Cardiac muscle cell (in vitro differentiated cells and primary cell): ENCODE measurements at regions not wholly inside any gene's neighbourhood (a gene's known extent, or its start where the extent isn't known, plus 50 kb on each side); places are given as distances from the start of the nearest gene placed in this dataset.

ENCODE experiments used
- DNase-seq, 2 donors: peaks; one replicate each; pipeline versions ENCODE4 v3.0.0 to v3.0.0-alpha.2; 2010 to 2017; ENCODE audit warnings: low read depth in 1 of 2, low spot score in 1 of 2
- H3K27ac ChIP-seq: fragments of 200-600 bp; sonication (generic); 2 replicates; pipeline ENCODE4 v1.5.1; 2016
- H3K27me3 ChIP-seq: fragments of 200-600 bp; sonication (generic); 2 replicates; pipeline ENCODE4 v1.6.0; 2016; ENCODE audit warnings: control low read depth
- H3K36me3 ChIP-seq: fragments of 200-600 bp; sonication (generic); 2 replicates; pipeline ENCODE4 v1.5.1; 2016; ENCODE audit warnings: control low read depth
- H3K4me1 ChIP-seq: fragments of 200-600 bp; sonication (generic); 2 replicates; pipeline ENCODE4 v1.8.1; 2017; ENCODE audit warnings: low read depth, mild to moderate bottlenecking, mixed run types
- H3K4me3 ChIP-seq: fragments of 200-600 bp; sonication (generic); 2 replicates; pipeline ENCODE4 v1.5.1; 2016; ENCODE audit warnings: mild to moderate bottlenecking
- H3K9me3 ChIP-seq: fragments of 200-600 bp; sonication (generic); 2 replicates; pipeline ENCODE4 v1.5.1; 2017; ENCODE audit warnings: low read depth, mild to moderate bottlenecking, control low read depth
- TF ChIP-seq, protein P1 (sequence below): IDR thresholded peaks from 2 replicates; pipeline ENCODE4 v1.5.1; 2012; ENCODE audit warnings: low read depth, mild to moderate bottlenecking, low read length

DNA sequence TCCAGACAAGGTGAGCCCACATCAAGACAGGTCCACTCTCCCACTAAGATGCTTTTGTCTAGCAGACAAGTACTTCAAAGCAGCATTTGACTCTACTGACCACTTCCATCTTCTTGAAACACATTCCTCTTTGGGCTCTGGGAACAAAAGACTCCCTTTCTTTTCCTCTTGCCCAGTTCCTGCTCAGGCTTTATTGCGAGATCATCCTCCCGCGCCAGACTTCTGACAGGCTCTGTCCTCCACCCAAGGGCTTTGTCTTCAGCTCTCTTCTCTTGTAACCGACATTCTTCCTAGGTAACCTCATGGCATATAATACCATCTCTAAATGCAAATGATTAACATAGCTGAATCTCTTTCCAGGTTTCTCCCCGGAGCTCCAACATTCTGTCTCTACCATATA, 85.8 kb downstream of the NUDT12 start:
- no peak overlapping the region for H3K27ac ChIP-seq
- no peaks in the 10 kb centered on the region for H3K36me3 ChIP-seq
- H3K4me3 ChIP-seq = no peak overlapping the region
- H3K27me3 ChIP-seq = no peaks in the 10 kb centered on the region
- TF ChIP-seq, protein P1, sequence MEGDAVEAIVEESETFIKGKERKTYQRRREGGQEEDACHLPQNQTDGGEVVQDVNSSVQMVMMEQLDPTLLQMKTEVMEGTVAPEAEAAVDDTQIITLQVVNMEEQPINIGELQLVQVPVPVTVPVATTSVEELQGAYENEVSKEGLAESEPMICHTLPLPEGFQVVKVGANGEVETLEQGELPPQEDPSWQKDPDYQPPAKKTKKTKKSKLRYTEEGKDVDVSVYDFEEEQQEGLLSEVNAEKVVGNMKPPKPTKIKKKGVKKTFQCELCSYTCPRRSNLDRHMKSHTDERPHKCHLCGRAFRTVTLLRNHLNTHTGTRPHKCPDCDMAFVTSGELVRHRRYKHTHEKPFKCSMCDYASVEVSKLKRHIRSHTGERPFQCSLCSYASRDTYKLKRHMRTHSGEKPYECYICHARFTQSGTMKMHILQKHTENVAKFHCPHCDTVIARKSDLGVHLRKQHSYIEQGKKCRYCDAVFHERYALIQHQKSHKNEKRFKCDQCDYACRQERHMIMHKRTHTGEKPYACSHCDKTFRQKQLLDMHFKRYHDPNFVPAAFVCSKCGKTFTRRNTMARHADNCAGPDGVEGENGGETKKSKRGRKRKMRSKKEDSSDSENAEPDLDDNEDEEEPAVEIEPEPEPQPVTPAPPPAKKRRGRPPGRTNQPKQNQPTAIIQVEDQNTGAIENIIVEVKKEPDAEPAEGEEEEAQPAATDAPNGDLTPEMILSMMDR = no peak
- peaks cover 8% of the 10 kb centered on the region for H3K4me1 ChIP-seq
- H3K9me3 ChIP-seq = no peaks in the 10 kb centered on the region
- DNase-seq = no peak

DNA sequence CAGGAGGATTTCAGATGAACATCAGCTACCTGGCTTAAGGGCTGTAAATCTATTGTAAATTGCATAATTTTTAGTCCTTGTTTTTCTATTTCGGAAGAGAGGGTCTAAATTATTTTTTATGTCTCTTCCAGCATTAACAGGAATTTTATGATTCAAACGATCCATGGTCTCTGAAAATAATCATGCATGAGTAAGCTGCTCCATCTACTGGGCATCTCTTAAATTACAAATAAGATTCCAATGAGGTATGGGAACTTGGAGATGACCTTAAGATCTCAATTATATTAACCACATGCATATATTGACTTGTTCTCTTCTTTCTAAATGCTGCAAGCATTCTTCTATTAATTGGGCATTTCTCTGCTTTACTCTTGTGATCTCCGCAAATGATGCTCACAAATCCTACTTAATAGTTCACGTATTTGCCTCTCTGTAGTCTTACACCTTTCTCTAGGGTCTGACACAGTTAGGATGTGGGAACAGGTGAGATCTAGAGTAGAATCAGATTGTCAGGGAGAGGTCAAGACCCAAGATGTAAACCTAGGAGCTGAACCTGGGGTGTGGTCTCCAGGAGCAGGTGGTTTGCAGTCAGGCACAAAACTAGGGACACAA, 86.9 kb downstream of the NUDT12 start:
- TF ChIP-seq, protein P1 = peak; percentile 57
- H3K4me1 ChIP-seq = peaks cover 8% of the 10 kb centered on the region
- DNase-seq = peak; percentile 60 to 74

DNA sequence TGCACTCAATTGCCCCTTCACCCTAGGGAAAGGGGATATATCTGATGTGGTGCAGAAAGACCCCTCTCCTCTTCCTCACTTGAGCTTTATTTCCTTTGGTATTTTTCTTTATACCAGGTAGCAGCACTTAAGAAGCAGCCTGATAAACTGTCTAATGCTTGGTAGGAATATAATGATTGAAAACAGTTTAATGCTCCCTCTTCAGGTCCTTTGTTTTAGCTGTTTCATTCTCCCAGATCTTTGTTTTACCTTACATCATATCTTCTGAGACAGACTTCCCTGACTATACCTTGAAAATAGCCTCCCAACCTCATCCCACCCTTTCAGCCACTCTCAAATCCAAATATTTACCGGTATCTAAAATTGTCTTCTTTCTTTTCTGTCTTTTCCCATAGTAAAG, 87.9 kb downstream of the NUDT12 start:
- TF ChIP-seq, protein P1 = peak; percentile 11
- no peak overlapping the region for H3K4me3 ChIP-seq
- no peaks in the 10 kb centered on the region for H3K27me3 ChIP-seq
- no peak overlapping the region for H3K27ac ChIP-seq
- H3K36me3 ChIP-seq = no peaks in the 10 kb centered on the region
- DNase-seq = no peak
- H3K9me3 ChIP-seq = no peaks in the 10 kb centered on the region
- H3K4me1 ChIP-seq = peaks cover 8% of the 10 kb centered on the region

More for the DNA sequence above, 86.9 kb downstream of the NUDT12 start:
- no peaks in the 10 kb centered on the region for H3K36me3 ChIP-seq
- H3K9me3 ChIP-seq = no peaks in the 10 kb centered on the region
- H3K4me3 ChIP-seq = no peak overlapping the region
- no peak overlapping the region for H3K27ac ChIP-seq
- H3K27me3 ChIP-seq = no peaks in the 10 kb centered on the region

DNA sequence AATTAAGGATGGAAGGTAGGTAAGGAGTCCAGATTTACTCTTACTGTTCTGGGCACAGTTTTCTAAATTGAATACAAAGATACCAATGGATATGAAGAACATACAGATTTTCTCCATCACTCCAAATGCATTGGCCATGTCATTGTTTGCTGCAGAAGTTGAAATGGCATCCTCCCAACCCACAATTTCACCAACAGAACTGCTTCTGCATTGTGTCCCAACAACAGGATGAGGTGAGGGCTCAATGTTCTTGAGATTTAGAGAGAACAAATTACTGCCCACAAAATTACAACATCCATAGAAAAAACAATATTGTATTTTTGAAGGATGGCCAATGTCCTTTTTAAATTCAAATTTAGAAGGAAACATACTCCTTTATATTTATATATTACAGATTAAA, 88.9 kb downstream of the NUDT12 start:
- Histone ChIP-seq H3K27me3 (no peaks in the 10 kb centered on the region), H3K27ac (no peak overlapping the region), H3K9me3 (no peaks in the 10 kb centered on the region), H3K36me3 (no peaks in the 10 kb centered on the region), H3K4me1 (peaks cover 8% of the 10 kb centered on the region), H3K4me3 (no peak overlapping the region)
- TF ChIP-seq, protein P1 = no peak
- DNase-seq = peak in 1 of 2 donors; percentile 85

DNA sequence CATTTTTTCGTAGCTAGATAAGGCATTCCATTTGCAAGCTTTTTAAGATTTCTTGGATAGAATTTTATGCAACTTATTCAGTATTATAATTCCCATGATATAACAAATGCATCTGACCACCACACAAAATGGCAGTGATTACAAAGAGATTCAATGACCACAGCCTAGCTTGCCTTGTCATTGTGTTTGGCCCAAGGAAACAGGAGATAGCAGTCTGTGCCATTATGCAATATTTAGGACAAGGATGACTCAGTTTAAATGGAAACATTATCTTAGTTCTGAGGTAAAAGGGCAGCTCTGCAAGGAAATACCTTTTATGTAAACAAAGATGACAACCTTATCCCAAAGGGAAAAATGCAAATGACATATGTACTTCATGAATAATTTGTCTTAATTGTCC, 89.8 kb downstream of the NUDT12 start:
- TF ChIP-seq, protein P1 = no peak
- H3K4me1 ChIP-seq = peaks cover 8% of the 10 kb centered on the region
- no peaks in the 10 kb centered on the region for H3K9me3 ChIP-seq
- no peaks in the 10 kb centered on the region for H3K36me3 ChIP-seq
- no peak overlapping the region for H3K4me3 ChIP-seq
- H3K27ac ChIP-seq = no peak overlapping the region
- peak in 1 of 2 donors; percentile 71 for DNase-seq
- no peaks in the 10 kb centered on the region for H3K27me3 ChIP-seq
